Mucosa of rectum (tissue), 2 donors: ENCODE measurements at regions not wholly inside any gene's neighbourhood (a gene's known extent, or its start where the extent isn't known, plus 50 kb on each side); places are given as distances from the start of the nearest gene placed in this dataset.

Experiments
- H3K27ac ChIP-seq, 2 donors: one replicate each; pipeline ENCODE4 v1.7.0; 2013; ENCODE audit warnings: inconsistent platforms in 2 of 2, low read depth in 2 of 2, low read length in 2 of 2
- H3K27me3 ChIP-seq, 2 donors: one replicate each; pipeline ENCODE4 v1.7.0; 2013; ENCODE audit warnings: low read length in 2 of 2; ENCODE audit not compliant: control insufficient read depth in 2 of 2, insufficient read depth in 2 of 2
- H3K36me3 ChIP-seq, 2 donors: one replicate each; pipeline ENCODE4 v1.7.0; 2013; ENCODE audit warnings: low read length in 2 of 2; ENCODE audit not compliant: control insufficient read depth in 2 of 2, insufficient read depth in 2 of 2
- H3K4me1 ChIP-seq, 2 donors: one replicate each; pipeline ENCODE4 v1.7.0; 2013; ENCODE audit warnings: low read length in 2 of 2, mild to moderate bottlenecking in 1 of 2; ENCODE audit not compliant: control insufficient read depth in 2 of 2, insufficient read depth in 2 of 2
- H3K4me3 ChIP-seq, 2 donors: one replicate each; pipeline ENCODE4 v1.7.0; 2013; ENCODE audit warnings: low read length in 2 of 2
- H3K9ac ChIP-seq, 2 donors: one replicate each; pipeline ENCODE4 v1.7.0; 2013; ENCODE audit warnings: low read length in 2 of 2, low read depth in 1 of 2, mild to moderate bottlenecking in 1 of 2
- H3K9me3 ChIP-seq, 2 donors: one replicate each; pipeline ENCODE4 v1.7.0; 2013; ENCODE audit warnings: low read length in 2 of 2; ENCODE audit not compliant: control insufficient read depth in 2 of 2
- donor health status: healthy.
- donor health status: Normal muscosa, but diverticular disease.

- H3K27ac ChIP-seq = peak overlapping the region; percentile 86 to 87
- peak overlapping the region in 1 of 2 donors; percentile 47 for H3K9ac ChIP-seq
- no peaks in the 10 kb centered on the region for H3K9me3 ChIP-seq
- no peaks in the 10 kb centered on the region for H3K36me3 ChIP-seq
- H3K4me1 ChIP-seq = peaks cover 21 to 44% of the 10 kb centered on the region in 2 donors
- no peak overlapping the region for H3K4me3 ChIP-seq
- H3K27me3 ChIP-seq = no peaks in the 10 kb centered on the region
These were observed 146.8 kb upstream of the MAGI3 start for GRCh38 chr1:113243529-113243928.

- Histone ChIP-seq H3K27ac (peak overlapping the region; percentile 86 to 87), H3K27me3 (no peaks in the 10 kb centered on the region), H3K4me1 (peaks cover 21 to 46% of the 10 kb centered on the region in 2 donors)
These were observed 146.0 kb upstream of the MAGI3 start for GRCh38 chr1:113244112-113244820.

GRCh38 chr1:113245252-113245651 is 145.1 kb upstream of the MAGI3 start:
- Histone ChIP-seq H3K9me3 (no peaks in the 10 kb centered on the region), H3K27me3 (no peaks in the 10 kb centered on the region), H3K9ac (no peak overlapping the region), H3K27ac (no peak overlapping the region), H3K4me1 (peaks cover 21 to 42% of the 10 kb centered on the region in 2 donors), H3K4me3 (no peak overlapping the region), H3K36me3 (no peaks in the 10 kb centered on the region)

More at GRCh38 chr1:113244112-113244820, 146.0 kb upstream of the MAGI3 start:
- Histone ChIP-seq H3K4me3 (no peak overlapping the region), H3K9me3 (no peaks in the 10 kb centered on the region), H3K36me3 (no peaks in the 10 kb centered on the region), H3K9ac (peak overlapping the region in 1 of 2 donors; percentile 19)

DNA sequence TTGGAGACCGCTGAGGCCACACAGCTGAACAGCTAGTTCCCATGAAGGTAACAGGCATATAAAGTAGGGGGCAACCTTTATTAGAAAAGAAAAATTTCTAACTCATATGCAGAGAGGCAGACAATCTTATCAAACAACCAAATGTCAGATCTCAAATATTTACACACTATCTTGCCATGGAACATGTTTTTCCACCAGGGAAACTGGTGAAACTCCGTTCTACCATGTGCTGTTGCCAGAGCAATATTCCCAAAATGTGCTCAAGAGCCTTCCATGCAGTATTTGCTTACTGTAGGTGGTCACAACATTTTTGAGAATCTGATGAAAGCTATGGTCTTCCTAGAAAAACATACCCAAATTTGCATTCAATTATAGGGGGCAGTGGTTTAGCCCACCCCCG is 143.4 kb upstream of the MAGI3 start:
- Histone ChIP-seq H3K36me3 (no peaks in the 10 kb centered on the region), H3K9me3 (no peaks in the 10 kb centered on the region), H3K4me1 (peaks cover 24 to 39% of the 10 kb centered on the region in 2 donors), H3K27ac (peak overlapping the region; percentile 39 to 61), H3K4me3 (no peak overlapping the region), H3K9ac (no peak overlapping the region), H3K27me3 (no peaks in the 10 kb centered on the region)

DNA sequence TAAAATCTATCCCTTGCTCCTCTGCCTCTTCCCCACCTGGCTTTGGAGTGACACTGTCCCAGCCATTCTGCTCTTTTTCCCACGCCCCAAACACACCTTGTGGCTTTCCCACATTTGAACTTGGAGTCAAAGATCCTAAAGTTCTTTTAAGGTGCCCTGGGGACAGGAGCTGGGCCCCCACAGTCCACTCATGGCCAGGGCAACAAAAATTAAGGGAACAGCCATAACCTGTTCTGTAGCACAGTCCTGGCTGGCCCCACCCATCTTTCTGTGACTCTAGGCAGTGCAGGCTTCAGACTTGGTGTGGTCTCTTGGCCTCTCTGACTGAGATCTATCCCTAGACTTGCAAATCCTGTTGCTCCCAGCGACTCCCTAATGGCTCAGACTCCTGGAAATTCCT is 143.0 kb upstream of the MAGI3 start:
- Histone ChIP-seq H3K27ac (peak overlapping the region; percentile 39 to 61), H3K4me1 (peaks cover 28 to 42% of the 10 kb centered on the region in 2 donors), H3K9ac (no peak overlapping the region), H3K27me3 (no peaks in the 10 kb centered on the region), H3K36me3 (no peaks in the 10 kb centered on the region), H3K4me3 (no peak overlapping the region), H3K9me3 (no peaks in the 10 kb centered on the region)

DNA sequence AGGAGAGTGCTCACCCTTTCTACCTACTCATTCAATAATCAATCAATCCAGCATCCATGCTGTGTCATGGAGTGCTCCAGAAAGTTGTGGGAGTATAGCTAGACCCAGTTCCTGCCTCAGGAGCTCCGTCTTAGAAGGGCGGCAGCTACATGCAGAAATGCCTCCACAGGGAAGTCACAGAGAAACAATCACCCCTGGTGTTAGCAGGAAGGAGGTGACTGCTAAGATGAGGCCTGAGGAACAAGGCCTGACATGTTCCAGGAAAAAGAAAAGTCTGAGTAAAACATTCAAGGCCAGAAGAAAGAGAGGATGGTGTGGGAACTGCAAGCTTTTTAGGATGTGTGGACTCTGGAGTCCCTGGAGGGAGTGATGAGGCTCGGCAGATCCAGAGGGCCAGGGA is 142.5 kb upstream of the MAGI3 start:
- Histone ChIP-seq H3K9ac (no peak overlapping the region), H3K36me3 (no peaks in the 10 kb centered on the region), H3K27ac (peak overlapping the region; percentile 39 to 61), H3K9me3 (no peaks in the 10 kb centered on the region), H3K27me3 (no peaks in the 10 kb centered on the region), H3K4me1 (peaks cover 32 to 45% of the 10 kb centered on the region in 2 donors), H3K4me3 (no peak overlapping the region)

DNA sequence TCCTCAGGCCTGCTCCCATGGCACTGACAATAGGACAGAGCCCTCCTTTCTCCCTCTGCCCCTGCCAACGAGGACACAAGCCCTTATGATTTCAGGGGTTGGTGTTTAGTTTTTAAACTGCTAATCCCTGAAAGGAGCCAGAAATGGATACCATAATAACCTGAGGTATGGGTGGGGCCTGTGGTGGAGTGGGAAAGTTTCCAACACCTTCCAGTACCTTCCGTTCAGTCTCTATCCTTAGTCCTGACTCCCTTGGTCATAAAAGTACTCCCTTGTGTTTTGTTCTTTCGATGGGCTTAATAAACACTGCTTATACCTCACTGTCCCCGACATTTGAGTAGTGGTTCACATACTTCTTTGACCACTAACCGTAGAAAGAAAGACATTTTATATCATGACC is 141.8 kb upstream of the MAGI3 start:
- H3K9ac ChIP-seq = no peak overlapping the region
- H3K4me1 ChIP-seq = peaks cover 30 to 41% of the 10 kb centered on the region in 2 donors
- no peak overlapping the region for H3K4me3 ChIP-seq
- H3K36me3 ChIP-seq = no peaks in the 10 kb centered on the region
- H3K9me3 ChIP-seq = no peaks in the 10 kb centered on the region
- H3K27ac ChIP-seq = peak overlapping the region in 1 of 2 donors; percentile 39
- H3K27me3 ChIP-seq = no peaks in the 10 kb centered on the region

DNA sequence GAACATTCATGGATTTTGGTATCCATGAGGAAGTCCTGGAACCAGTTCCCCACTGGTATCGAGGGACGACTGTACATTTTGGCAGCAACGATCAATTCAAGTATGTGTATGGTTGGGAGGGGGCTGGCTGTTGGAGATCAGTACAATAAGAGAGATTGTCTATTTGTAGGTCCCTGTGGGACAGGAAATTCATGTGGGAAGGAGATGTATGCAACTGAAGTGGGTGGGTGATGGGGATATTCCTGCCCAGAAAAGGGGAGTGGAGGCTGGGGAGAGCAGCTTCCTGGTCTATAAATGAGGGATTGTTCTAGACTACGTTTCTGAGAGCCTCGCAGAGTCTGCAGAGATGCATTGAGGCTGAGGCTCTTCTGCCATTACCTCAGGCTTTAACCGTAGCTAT is 140.2 kb upstream of the MAGI3 start:
- peaks cover 35 to 43% of the 10 kb centered on the region in 2 donors for H3K4me1 ChIP-seq
- no peaks in the 10 kb centered on the region for H3K36me3 ChIP-seq
- no peaks in the 10 kb centered on the region for H3K27me3 ChIP-seq
- H3K27ac ChIP-seq = no peak overlapping the region
- no peak overlapping the region for H3K4me3 ChIP-seq
- H3K9ac ChIP-seq = no peak overlapping the region
- H3K9me3 ChIP-seq = no peaks in the 10 kb centered on the region

DNA sequence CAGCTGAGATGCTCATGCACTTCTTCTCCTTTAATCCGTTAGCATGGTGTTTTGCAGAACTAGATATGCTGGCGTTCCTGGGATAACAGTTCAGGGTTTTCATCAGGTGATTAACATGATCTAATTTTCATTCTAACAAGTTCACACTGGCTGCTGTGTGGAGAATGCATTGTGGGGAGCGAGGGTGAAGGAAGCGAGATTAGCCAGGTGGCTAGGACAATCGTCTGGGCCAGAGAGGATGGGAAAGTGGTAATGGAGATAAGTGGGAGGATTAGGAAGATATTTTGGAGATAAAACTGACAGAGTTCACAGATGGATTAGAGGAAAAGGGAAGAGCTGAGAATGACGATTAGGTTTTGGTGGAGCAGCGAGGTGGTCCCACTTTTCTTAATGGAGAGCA is 138.1 kb upstream of the MAGI3 start:
- Histone ChIP-seq H3K27ac (peak overlapping the region; percentile 91 to 93), H3K9me3 (no peaks in the 10 kb centered on the region), H3K9ac (peak overlapping the region; percentile 61 to 68), H3K4me3 (no peak overlapping the region), H3K27me3 (no peaks in the 10 kb centered on the region), H3K4me1 (peaks cover 35 to 53% of the 10 kb centered on the region in 2 donors), H3K36me3 (no peaks in the 10 kb centered on the region)

GRCh38 chr1:113253187-113253586 is 137.1 kb upstream of the MAGI3 start:
- Histone ChIP-seq H3K4me3 (no peak overlapping the region), H3K4me1 (peaks cover 26 to 46% of the 10 kb centered on the region in 2 donors), H3K36me3 (no peaks in the 10 kb centered on the region), H3K9me3 (no peaks in the 10 kb centered on the region), H3K27ac (peak overlapping the region; percentile 91 to 93), H3K9ac (peak overlapping the region; percentile 61 to 68), H3K27me3 (no peaks in the 10 kb centered on the region)
